Astrocyte (in vitro differentiated cells and primary cell): ENCODE measurements at regions not wholly inside any gene's neighbourhood (a gene's known extent, or its start where the extent isn't known, plus 50 kb on each side); places are given as distances from the start of the nearest gene placed in this dataset.

Experiments
- CTCF ChIP-seq: IDR thresholded peaks from 2 replicates; pipeline ENCODE4 v1.5.1; 2011; ENCODE audit warnings: low read depth, mild to moderate bottlenecking, inconsistent platforms, low read length, moderate library complexity; ENCODE audit not compliant: insufficient read depth
- EZH2 ChIP-seq: IDR thresholded peaks from 2 replicates; pipeline ENCODE4 v1.6.1; 2012; ENCODE audit warnings: mild to moderate bottlenecking, low read length, inconsistent platforms; ENCODE audit not compliant: insufficient read depth

- TF ChIP-seq CTCF (no peak), EZH2 (no peak)
These were observed 121.6 kb downstream of the TMEM168 start for GRCh38 chr7:112668561-112668960.
